Glomerular visceral epithelial cell (primary cell): ENCODE measurements at regions not wholly inside any gene's neighbourhood (a gene's known extent, or its start where the extent isn't known, plus 50 kb on each side); places are given as distances from the start of the nearest gene placed in this dataset.
"Not testable (repeated sequence)": the region's sequence is repeated elsewhere in the genome, so short reads cannot be mapped to it uniquely, and the experiment has no call there.

Experiments
- DNase-seq: peaks from one replicate; pipeline ENCODE4 v3.0.0-alpha.2; 2016; ENCODE audit errors: extremely low spot score

DNA sequence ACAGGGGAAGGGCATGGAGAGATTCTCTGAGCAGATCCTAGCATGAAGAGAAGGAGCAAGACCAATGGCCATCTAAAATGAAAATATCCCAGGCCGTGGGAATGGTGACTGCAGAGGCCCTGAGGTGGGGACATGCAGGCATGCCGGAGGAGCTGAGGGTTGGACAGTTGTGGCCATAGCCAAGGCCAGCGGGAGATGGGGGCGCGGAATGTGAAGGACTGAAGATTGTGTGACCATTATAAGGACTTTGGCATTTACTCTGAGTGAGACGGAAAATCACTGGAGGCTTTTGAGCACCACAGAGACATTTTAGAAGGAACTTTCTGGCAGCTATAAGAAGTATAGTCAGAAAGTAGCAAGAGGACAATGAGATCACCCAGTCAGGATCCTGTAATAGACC is 341.1 kb downstream of the SFMBT2 start:
- no peak for DNase-seq

DNA sequence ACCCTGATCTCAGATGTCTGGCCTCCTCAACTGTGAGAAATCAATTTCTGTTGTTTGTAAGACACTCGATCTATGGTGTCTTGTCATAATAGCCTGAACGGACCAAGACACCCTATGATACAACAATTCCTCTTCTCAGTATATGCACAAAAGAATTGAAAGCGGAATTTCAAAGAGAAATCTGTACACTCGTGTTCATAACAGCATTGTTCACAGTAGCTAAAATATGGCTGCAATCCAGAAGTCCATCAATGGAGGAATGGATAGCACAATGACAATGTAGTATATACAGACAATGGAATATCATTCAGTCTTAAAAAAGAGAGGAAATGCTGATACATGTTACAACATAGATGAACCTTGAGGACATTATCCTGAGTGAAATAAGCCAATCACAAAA is 354.6 kb downstream of the SFMBT2 start:
- no peak for DNase-seq

DNA sequence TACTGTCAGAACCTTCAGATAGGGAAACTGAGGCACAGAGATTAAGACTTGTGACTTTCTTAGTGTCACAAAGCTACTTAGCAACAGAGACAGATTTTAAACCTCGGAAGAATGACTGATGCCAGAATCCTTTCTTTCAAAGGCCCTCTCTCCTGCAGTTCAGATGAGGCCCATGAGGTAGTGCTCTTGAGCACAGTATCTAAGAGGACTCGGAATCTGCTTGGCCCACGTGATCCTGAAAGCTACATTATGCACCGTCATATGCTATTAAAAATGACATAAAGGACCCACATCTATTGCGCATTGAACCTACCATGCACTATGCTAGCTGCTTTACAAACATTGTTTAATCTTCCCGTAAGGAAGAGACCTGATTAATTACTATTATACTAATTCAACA is 355.9 kb downstream of the SFMBT2 start:
- DNase-seq: no peak

DNA sequence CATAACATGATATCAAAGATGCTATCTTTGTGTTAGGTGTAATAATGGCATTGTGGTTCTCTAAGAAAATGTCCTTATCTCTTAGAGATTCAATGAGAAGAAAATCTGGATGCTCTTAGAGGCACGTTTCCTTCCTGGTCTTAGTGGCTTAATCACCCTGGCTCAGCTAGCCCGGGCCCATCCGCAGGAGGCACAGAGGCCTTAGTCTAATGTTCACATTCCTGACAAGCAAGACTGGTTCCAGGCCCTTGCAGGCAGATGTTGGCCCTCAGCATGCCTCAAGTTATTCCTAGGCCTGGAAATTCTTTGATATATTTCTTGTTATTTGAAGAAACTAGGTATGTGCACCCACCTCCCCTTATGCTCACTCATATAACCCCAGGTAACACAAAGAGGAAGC is 357.6 kb downstream of the SFMBT2 start:
- DNase-seq: no peak

DNA sequence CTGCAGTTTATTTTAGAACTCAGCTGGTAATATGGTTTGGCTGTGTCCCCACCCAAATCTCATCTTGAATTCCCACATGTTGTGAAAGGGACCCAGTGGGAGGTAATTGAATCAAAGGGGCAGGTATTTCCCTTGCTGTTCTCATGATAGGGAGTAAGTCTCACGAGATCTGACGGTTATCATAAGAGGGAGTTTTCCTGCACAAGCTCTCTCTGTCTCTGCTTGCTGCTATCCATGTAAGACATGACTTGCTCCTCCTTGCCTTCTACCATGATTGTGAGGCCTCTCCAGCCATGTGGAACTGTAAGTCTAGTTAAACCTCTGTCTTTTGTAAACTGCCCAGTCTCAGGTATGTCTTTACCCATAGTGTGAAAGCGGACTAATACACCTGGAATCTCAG is 360.8 kb downstream of the SFMBT2 start:
- not testable (repeated sequence) for DNase-seq

DNA sequence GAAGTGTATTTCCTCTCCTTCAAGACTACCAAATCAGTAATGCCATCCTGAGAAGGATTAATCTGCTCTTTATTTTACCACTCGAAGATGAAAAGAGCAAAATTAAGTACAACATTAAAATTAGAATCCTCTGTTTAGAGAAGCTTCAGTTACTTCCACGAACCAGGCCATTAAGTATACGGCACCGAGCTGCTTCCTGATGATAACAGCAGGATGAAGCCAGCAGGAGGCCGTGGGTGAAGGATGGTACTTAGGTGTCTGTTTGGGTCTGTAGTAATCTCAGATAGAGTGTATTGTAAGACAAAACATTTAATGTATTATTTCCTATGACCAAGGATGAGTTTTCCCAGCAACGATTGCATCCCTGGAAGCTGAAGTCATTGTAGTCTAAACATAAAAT is 362.8 kb downstream of the SFMBT2 start:
- no peak for DNase-seq

DNA sequence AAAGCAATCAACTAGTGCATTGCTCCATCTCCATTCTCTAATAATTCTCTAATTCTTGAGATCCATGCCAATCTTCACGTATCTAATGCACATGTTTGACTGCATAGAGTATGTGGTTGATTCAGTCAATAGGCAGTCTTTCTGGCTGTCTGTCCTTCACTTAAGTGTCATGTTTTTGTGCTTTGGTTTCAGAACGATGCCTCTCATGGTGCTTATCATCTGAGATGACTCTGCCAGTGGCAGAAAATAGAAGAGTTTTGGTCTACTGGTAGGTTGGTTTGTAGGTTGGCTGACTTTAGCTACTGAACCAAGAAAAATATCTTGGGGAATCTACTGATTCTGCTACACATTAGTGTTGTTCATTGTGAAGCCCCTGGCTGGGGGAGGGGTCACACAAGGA is 364.2 kb downstream of the SFMBT2 start:
- DNase-seq: no peak

DNA sequence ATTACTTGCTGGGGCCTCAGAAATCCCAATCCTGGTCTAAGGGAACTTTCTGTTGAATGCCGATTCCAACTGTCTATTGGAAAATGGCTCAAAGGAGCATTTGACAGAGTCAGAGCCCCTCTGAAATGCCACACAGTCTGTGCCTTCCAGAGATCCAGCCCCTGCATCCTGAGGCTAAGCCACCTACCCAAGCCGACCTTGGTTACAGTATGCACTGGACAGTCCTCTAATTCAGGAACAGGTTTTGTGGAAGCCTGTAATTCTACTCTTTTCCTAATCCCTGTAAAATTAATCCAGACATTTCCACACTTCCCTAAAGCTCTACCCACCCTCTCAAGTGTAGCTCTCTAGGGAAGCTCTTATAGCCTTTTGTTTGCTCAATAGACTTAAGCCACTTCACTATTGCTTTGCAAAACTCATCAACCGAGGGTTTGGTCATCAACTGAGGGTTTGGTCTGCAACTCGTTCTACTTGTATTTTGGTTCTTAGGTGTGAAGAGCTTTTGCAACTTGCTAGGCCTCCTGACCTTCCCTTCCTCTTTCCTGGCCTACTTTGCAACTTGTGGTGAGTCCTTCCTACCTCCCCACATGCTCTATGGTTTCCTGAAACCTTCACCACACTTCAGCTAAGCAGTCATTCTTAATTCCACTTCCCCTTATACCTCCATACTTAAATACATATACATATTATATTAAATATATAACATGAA is 364.8 kb downstream of the SFMBT2 start:
- DNase-seq: no peak

DNA sequence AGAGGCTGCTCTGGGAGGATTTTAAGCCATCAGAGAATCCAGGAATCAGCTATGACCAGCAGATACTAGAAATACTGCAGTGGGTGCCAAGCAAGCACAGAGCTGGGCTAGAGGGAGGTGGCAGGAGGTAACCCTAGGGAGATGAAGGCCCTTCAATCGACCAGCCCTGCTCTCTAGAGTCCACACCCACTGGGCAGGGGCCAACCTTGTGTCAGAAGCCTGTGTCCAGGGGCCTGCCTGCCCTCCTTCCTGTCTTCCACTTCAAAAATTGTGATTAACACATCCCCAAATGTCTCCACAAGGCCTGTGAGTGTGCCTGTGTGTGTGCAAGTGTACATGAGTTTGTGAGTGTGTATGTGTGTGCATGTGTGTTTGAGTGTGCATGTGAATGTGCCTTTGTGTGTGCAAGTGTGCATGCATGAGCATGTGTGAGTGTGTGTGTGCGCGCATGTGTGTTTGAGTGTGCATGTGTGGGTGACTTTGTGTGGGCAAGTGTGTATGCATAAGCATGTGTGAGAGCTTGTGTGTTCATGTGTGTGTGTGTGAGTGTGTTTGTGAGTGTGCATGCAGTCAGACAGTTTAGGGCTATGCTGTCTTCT is 367.7 kb downstream of the SFMBT2 start:
- DNase-seq: no peak

DNA sequence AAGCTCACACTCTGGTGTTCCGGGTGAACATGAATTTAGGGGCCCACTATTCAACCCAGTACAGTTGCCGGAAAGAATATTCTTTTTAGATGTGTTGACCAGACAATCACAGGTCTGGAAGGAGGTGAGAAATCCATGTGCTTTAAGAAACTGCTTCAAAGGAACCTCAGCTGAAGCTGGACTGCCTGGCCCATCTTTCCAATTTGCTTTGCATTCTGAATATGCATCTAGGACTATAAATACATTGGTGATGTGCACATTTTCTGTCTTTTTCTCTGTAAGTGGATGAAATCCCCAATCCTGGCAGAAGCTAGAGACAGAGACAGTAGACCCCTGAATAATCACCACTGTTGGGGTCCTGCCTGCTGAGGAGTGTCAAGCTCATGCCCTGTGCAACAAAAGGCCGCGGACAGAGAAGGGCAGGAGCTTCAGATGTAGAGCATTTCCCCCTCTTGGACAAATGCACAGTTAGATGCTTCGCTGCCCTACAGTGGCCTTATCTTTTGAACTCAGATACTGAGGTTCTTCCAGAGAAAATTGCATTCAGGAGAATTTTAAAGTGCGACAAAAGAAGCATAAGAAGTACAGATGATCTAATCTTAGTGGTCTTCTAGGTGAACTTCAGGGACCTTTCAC is 368.3 kb downstream of the SFMBT2 start:
- DNase-seq: no peak

DNA sequence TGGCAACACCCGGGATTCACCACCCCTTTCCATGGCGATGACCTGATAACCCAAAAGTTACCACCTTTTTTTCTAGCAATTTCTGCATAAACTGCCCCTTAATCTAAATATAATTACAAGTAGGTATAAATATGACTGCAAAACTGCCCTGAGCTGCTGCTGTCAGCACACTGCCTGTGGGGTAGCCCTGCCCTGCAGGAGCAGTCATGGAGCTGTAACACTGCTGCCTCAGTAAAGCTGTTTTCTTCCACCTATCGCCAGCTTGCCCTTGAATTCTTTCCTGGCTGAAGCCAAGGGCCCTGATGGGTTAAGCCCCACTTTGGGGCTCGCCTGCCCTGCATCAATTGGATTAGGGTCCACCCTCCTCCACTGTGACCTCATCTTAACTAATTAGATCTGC is 368.8 kb downstream of the SFMBT2 start:
- DNase-seq: no peak

DNA sequence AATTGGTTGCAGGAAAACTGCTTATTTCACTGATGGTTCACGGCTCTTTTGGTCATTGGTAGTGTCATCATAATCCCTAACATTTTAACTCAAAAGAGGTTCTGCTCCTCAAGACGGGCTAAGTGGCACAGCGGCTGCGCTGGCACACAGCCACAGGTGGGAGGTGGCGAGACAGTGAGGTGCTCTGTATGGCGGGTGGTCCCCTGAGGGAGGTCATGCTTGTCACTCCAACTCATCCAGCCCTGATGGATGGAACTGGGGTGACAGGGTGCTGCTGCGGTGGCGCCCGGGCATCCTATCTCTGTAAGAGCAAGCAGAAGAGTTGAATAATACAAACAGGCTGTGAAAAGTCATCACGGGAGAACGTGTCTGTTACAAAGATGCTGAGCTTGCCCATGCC is 370.2 kb downstream of the SFMBT2 start:
- DNase-seq: no peak

DNA sequence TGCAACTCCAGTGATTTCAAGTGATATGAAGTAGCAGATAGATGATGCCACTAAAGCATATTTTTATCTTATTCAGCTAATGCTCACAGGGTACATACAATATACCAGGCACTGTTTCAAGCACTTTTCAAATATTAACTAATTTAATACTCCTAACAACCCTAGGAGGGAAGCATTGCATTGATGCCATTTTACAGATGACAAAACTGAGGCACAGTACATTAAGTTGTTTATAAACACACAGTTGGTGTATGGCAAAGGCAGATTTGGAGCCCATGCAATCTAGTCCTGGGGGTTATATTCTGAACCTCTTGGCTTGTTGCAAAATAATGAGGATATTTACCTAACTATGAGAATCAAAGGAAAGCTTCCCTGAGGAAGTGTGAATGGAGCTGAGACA is 371.0 kb downstream of the SFMBT2 start:
- no peak for DNase-seq

DNA sequence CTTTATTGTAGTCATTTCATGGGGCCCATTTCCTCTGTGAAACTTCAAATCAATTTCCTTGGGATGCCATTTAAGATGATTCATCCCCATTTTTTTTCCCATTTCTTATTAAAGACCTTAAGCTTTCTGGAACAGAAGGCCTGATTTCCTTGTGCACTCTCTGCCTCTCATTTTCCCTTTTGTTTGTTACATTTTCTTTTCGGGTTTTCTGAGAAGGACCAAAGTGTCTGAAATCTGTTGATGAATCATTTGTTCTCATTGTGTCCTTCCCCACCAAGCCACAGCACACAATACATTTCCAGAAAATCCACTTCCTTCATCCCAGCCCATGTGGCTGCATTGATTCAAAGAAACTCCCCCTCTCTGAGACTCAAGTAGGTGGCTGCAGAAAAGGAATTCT is 372.4 kb downstream of the SFMBT2 start:
- no peak for DNase-seq

DNA sequence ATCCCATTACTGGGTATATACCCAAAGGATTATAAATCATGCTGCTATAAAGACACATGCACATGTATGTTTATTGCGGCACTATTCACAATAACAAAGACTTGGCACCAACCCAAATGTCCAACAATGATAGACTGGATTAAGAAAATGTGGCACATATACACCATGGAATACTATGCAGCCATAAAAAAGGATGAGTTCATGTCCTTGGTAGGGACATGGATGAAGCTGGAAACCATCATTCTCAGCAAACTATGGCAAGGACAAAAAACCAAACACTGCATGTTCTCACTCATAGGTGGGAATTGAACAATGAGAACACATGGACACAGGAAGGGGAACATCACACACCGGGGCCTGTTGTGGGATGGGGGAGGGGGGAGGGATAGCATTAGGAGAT is 373.4 kb downstream of the SFMBT2 start:
- not testable (repeated sequence) for DNase-seq

DNA sequence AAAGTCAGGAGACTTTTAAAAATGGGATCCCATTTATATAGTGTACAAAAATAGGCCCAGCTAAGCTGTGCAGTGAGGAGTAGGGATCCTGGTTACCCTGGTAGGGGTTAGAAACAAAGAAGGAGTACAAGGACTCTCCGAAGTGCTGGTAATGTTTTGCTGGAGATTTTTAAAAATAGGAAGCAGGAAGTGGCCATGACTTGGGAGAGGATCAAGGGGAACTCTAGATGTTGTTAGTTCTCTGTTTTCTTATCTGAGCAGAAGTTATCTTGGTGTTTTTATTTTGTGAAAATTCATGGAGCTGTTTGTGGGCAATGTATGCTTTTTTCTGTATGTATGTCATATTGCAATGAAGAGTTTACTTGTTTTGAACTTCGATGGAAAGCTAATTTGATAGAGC is 373.9 kb downstream of the SFMBT2 start:
- no peak for DNase-seq

DNA sequence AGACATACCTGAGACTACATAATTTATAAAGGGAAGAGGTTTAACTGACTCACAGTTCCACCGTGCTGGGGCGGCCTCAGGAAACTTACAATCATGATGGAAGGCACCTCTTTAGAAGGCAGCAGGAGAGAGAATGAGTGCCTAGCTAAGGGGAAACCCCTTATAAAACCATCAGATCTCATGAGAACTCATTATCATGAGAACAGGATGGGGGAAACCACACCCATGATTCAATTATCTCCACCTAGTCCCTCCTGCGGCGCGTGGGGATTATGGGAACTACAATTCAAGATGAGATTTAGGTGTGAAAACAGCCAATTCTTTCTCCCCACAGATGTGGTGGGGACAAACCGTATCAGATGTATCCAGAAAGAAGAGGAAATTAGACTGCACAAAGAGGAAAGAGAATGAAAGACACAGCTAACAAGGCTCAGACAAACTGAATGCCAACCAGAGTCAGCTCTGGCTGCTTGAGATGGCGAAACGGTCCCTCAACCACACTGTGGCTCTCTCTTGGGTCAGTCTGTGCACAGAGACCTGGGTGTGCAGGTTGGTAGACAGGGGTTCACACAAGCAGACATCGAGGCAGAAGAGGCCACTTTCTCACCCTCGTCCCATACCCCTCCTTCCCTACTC is 375.6 kb downstream of the SFMBT2 start:
- no peak for DNase-seq

DNA sequence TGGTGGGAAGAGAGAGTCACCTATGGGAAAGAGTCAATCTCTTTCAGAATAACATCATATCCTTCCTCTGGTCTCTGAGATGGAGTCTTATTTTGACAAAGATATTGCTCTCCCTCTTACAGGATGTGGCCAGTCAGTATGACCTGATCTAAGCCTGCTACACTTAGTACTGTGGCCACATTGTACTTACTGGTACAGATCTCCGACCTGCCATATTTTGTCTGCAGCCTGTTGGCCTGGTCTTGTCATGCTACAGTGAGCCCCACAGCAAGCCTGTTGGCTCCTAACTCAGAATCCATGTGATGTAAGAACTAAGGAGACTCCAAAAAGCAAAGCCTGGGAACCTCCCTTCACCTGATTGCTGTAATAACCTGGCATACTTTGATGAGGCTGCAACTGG is 377.8 kb downstream of the SFMBT2 start:
- DNase-seq: no peak

DNA sequence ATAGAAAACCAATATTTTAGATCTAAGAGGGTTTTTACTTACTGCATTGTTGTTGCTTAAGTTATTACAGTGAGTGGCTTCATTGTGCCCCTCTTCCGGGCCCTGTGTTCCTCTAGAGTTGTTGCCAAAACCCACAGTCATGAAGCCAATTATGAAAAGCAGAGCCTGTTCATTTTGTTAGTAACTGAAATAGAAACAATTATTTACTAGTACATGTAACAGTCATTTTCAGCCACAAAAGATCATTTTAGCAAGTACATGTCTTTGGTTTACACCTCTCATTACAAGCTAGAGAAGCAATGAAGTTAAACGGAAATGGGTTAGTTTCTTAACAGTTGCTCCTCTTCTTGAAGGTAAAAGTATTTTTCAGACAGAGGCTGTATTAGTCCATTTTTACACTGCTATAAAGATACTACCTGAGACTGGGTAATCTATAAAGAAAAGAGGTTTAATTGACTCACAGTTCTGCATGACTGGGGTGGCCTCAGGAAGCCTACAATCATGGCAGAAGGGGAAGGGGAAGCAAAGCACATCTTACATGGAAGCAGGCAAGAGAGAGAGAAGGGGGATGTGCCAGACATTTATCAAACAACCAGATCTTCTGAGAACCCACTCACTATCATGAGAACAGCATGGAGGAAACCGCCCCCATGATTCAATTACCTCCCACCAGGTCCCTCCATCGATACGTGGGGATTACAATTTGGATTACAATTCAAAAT is 380.5 kb downstream of the SFMBT2 start:
- no peak for DNase-seq

DNA sequence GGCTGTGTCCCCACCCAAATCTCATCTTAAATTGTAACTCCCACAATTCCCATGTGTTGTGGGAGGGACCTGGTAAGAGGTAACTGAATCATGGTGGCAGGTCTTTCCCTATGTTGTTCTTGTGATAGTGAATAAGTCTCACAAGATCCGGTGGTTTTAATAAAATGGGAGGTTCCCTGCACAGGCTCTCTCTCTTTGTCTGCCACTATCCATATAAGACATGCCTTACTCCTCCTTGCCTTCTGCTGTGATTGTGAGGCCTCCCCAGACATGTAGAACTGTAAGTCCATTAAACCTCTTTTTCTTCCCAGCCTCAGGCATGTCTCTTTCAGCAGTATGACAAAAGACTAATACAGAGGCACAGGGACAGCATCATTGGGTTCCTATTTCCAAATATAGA is 381.2 kb downstream of the SFMBT2 start:
- no peak for DNase-seq

DNA sequence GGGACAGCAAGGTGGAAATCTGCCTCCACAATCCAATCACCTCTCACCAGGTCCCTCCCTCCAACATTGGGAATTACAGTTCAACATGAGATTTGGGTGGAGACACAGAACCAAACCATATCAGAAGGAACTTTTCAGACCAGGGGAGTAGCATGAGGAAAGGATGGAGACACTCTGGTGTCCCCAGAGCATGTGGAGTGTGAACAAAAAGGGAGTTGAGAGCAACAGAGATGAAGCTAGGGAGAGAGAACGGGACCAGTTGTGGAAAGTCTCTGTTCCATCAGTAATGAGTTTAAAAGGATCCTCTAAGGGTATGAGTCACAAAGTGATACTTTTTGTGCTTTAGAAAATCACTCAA is 382.0 kb downstream of the SFMBT2 start:
- DNase-seq: no peak
